Thyroid gland (tissue), 4 donors: ENCODE measurements at regions not wholly inside any gene's neighbourhood (a gene's known extent, or its start where the extent isn't known, plus 50 kb on each side); places are given as distances from the start of the nearest gene placed in this dataset.

Experiments
- CTCF ChIP-seq, 6 experiments: fragments of 200-600 bp in 3 of 6; fragments of 450-650 bp in 3 of 6; sonication (generic) in 3 of 6; IDR thresholded peaks; one replicate each; pipeline ENCODE4 v1.5.1; 2016 to 2019; ENCODE audit warnings: antibody characterized with exemption in 6 of 6, mild to moderate bottlenecking in 2 of 6, inconsistent platforms in 1 of 6, moderate library complexity in 1 of 6
- POLR2A ChIP-seq, 2 donors: fragments of 450-650 bp; IDR thresholded peaks; one replicate each; pipeline ENCODE4 v1.6.1; 2017; ENCODE audit warnings: antibody characterized with exemption in 2 of 2, mild to moderate bottlenecking in 2 of 2, moderate library complexity in 1 of 2

- TF ChIP-seq CTCF (IDR thresholded peaks at IDR 0.05) (no peak), POLR2A (IDR thresholded peaks at IDR 0.05) (no peak)
Observed at GRCh38 chr12:93148412-93148811, 219.3 kb upstream of the EEA1 start.
